Colon (tissue), 2 donors: ENCODE measurements at regions not wholly inside any gene's neighbourhood (a gene's known extent, or its start where the extent isn't known, plus 50 kb on each side); places are given as distances from the start of the nearest gene placed in this dataset.

ENCODE experiments used
- FAIRE-seq: peaks from 2 replicates; lab custom pipeline; 2012; peaks lifted over from hg19 to GRCh38; lab: Jason Lieb, UNC
- donor health status: control.
- donor health status: control.

DNA sequence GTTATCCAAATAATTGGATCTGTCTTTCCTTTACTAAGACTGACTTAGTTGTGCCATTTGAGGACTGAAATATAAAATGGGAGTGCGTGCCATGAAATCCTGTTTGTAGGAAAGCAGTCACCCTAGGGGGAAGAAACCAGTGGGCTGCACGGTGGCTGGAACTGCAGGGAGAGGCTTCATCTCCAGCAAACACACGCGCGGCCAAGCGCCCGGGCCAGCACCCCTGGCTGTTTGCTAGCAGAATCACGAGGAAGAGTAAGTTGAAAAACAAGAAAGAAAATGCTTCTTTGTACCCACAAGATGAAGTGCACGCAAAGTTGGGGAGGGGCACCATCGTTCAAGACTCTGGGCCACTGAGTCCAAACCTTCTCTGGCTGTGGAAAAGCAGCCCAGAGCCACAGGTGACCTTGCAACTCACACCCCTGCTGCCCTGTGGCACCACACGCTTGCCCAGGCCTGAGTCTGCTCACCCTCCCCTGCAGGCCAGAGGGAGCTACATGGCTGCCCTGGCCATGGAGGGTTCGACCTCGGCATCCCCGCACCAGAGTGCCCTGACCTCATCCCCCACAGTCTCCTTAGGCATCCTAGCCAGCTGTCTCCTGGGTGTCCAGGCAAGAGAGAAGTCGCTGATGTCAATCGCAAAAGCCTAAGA lies 55.2 kb downstream of the IRX2 start:
- FAIRE-seq, result no peak

DNA sequence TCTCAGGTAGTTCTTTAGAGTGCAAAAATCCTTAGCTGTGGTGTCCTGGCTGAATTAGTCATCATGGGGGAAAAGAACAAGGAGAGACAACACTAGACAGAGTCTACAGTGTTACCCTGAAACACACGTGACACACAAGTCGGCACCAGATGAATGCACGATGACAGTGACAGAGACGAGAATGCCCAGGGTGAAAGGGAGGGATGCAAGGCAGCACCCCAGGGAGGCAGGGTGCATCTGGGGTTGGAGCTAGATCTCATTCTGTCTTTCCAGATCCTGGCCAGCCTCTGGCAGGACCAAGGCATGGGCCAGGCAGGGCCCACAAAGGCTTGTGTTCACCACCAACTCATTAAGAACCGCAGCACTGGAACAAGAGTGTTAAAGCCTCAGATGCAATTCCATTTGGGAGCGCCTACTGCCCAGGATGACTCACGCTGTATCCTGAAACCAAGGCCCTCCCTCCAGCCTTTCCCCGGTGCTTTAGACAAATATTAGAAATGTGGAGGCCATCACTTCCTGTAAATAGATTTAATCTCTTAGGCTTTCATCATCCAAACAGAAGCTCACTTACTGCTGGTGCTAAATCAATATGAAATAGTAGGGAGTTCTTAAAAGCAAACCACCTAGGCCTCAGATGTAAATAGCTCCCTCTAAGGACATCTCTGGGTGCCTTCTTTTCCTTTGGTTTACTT lies 56.1 kb downstream of the IRX2 start:
- FAIRE-seq, result no peak

DNA sequence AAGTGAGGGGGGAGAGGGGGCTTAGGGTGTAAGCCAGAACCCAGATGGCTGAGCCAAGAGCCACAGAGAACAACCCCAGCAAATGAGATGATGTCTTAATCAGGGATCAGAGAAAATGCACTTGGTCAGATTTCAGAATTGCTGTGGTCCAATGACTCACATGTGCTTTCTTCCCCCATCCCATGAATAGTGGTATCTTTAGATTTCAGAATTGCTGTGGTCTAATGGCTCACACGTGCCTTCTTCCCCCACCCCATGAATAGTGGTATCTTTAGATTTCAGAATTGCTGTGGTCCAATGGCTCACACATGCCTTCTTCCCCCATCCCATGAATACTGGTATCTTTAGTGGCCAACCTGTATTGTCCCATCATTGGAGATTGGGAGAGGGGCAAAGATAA lies 59.9 kb downstream of the IRX2 start:
- FAIRE-seq, result no peak

DNA sequence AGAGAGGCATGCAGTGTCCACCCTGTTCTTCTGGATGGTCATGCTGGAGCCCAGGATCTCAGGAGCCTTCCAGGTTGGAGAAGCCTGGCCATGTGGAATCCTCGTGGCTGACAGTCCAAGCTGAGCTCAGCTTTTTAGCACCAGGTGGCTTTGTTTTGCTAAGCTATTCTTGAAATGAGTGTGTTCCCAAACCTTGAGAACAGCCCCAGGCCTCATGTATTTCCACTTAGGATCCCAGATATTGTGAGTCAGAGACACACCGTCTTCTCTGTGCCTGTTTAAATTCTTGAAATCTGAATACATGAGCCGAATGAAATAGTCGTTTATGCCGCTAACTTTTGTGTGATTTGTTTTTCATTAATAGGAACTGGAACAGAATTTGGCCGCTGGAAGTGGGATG lies 61.2 kb downstream of the IRX2 start:
- FAIRE-seq, result no peak

DNA sequence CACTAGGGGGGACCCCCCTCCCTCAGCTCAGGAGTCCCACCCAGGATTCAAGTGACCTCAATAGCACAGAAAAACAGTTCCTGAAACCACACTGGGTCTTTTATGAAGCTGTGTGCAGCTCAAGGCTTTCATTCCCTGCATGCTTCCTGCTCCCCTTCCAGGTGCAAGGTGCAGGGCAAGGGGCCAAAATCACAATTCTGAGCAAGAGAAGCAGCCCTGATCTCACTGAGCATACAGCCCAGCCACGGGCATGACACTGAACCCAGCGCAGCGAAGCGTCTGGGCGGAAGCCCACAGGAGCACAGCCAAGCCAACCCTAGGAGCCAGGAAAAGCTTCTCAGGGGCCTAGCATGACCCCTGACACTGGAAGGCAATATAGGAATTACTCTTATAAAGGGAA lies 62.9 kb downstream of the IRX2 start:
- FAIRE-seq, result no peak

DNA sequence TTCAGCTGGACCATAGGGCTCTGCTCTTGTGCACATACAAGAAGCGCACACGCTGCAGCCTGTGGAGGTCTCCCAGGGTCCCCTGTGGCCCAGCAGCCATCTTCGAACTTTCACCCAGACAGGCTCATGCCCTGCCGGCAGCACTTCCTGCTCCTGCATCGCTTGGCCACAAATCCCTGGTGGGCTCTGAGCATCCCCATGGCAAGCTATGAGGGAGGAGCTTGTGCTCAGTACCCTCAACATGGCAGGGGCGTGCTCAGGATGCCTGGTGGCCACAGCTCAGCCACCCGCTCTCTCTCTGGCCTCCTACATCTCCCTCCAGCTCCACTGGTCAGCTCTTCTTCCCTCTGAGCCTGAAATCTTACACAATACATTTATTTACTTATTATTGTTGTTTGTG lies 63.7 kb downstream of the IRX2 start:
- FAIRE-seq, result no peak

DNA sequence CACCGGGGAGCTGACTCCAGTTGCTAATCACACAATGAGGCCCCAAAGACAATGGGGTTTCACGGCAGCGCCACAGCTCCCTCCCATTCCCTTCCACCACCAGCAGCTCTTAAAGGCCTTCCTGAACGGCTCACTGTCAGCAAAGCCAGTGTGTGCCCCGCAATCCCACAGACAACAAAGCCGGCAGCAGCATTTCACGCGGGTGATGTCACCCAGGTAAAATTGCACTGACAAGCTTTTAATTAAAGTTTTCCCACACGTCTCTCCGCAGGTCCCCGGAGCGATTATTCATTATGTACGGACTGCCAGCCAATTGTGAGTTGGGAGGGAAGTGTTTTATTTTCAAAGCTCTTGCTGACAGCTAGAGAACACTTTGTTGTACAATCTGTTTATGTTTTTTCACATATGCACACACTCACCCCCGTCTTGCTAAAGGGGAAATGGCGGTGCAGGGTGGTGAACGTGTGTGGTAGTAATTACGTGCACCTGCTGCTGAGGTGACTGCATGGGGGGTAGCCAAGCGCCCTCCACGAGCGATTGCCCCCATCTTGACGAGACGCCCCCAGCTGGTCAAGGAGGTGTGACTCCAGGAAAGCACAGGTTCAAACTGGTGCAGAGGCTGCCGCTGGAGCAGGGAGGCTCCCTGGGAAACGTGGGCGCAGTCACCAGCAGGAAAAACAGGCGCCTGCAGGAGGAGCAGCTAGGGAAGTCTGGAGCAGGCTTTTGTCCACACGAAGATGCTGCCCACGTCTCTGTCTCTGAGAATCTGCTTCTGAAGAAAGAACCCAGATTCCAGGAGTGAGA lies 65.0 kb downstream of the IRX2 start:
- FAIRE-seq, result no peak

DNA sequence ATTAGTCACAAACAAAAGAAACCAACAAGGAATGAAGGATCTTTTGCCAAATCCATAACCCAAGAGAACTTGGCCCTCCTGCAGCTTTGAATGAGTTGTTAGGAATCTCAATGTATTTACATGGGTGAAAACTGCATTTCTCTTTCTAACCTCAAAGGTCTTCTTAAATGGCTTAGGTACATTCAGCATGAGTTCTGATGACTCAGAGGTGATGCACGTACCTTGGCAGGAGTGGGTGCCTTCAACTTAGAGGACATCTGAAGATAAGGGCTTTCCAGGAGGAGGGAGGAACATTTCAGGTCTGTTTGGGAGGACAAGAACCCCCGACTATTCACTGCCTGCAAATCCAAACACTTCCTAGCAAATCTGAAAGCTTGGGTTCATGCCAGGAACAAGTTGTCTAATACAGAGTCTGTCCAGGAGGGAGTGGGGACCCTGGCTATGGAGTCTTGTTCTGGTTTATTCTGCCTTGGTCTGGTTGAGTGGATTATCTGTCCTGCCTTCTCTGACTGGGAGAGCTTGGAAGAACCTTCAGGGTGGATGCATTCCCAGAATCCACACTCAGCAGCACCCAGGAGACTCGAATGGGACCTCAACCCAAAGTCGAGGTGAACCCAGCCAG lies 65.7 kb downstream of the IRX2 start:
- FAIRE-seq, result no peak

DNA sequence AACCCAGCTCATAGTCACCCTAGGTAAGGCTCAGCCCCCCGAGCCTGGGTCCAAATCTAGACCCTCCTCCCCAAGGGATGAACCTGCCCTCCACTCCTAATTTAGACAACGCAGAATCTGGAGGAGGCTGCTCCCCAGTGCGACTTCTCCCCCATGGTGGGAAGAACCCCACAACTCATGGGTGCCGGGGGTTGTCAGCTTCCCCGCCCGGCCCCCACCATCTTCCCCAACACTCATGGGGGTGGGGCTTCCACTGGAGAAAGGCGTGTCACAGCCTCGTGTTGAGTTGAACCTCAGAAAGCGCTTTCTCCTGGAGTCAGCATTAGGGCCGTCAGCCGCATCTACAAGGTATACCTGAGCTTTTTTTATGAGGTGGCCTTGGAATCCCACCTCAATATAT lies 66.9 kb downstream of the IRX2 start:
- FAIRE-seq, result no peak

DNA sequence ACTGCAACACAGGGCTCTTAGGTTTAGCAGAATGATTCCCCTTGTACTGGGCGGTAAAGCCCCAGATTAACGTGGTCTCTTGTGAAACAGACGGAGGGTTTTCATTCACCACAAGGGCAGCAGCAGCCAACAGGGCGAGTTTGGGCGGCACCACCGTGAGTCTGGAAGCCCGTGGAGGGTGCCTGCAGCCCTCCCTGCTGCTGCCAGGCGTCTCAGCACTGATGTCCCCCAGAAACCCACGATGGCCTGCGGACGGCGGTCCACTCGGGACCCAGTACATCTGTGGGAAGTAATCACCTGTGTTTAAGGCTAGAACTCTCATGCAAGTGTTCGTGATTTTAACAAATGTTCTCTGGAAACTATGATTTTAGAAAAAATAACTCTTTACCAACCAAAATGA lies 67.8 kb downstream of the IRX2 start:
- FAIRE-seq, result no peak

DNA sequence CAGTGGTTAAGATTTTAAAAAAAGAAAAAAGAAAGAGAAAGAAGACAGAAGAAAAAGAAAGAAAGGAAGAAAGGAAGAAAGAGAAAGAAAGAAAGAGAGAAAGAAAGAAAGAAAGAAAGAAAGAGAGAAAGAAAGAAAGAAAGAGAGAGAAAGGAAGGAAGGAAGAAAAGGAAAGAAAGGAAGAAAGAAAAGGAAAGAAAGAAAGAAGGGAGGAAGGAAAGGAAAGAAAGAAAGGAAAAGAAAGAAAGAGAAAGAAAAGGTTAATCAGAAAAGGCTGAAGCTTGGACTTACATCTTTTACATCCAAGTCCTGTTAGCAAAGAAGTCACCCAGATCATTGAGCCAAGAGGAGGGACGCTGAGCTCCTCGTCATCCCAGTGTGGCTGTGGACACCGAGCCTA lies 70.0 kb downstream of the IRX2 start:
- no peak for FAIRE-seq

DNA sequence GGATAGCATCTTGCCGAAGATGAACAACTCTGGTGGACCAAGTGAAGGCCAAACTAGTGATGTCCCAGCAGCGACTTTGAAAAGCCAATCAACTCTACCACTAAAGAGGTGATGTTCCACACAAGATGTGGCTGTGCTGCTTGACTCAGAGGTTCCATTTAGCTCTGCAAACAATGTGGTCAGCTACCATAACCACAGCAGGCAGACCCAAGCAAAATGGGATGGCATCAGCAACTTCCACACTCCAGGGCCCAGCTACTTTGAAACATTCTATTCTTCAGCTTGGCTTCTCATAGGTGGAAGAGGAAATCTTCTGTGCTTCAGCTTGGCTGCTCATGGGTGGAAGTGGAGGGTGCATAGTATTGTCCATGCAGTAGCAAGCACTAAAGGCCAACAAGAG lies 70.5 kb downstream of the IRX2 start:
- no peak for FAIRE-seq

DNA sequence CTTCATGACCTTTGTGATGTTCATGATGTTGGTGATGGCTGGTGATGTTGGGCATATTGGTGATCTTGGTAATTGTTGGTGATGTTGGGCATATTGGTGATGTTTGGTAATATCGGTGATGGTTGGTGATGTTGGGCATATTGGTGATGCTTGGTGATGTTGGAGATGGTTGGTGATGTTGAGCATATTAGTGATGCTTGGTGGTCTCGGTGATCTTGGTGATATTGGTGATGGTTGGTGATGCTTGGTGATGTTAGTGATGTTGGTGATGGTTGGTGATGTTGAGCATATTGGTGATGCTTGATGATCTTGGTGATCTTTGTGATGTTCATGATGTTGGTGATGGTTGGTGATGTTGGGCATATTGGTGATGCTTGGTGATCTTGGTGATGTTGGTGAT lies 73.8 kb downstream of the IRX2 start:
- no peak for FAIRE-seq

DNA sequence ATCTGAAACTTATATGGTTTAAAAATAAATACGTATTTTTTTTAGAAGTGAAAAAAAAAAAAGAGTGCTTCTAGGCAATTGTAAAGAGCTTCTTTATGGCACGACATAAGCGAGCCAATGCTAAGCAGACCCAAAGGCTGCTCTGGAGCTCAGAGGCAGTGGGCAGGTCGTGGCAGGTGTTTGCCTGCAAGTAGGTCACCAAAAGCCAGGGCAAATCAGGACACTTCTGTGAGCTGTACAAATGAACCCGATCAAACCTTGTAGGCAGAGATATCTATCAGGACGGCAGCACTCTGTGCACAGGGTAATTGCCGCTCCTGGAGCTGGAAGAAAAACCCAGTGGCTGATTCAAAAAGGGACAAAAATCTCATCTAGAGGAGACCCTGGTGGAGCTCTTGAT lies 75.9 kb downstream of the IRX2 start:
- FAIRE-seq, result no peak

DNA sequence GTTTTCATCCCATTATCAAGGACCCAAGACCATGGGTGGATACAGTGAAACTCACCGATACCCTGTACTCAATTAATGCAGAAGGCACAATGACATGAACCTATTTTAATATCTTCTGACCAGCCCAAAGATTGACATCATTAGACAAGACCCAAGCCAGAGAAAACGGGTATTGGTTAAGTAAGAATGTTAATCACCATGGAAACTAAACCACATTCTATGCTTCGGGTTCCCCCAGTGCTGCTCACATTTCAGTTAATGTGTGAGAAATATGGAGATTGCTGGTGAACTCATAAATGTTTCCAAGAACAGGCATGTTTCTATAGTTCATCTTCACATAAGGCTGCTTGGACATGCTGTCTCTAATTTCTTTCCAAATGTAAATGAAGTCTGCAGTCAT lies 77.0 kb downstream of the IRX2 start:
- no peak for FAIRE-seq

DNA sequence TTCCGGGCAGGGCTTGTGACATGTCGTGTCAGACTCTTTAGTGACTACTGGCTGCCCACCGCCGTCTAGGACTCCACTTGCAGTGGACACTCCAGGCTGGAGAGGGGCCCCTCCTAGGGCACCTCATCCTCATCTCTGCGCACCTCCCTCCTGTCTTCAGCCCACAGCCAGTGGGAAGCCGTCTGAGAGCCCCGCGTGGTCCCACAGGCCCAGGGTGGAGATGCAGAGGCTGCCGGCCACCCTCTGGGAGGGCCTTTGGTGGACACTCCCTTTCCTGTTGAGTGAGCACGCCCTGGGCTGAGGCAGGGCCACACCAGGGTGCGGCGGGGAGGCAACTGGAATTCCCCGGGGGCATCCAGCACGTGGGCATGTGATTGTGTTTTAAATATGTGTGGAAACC lies 80.5 kb downstream of the IRX2 start:
- no peak for FAIRE-seq

DNA sequence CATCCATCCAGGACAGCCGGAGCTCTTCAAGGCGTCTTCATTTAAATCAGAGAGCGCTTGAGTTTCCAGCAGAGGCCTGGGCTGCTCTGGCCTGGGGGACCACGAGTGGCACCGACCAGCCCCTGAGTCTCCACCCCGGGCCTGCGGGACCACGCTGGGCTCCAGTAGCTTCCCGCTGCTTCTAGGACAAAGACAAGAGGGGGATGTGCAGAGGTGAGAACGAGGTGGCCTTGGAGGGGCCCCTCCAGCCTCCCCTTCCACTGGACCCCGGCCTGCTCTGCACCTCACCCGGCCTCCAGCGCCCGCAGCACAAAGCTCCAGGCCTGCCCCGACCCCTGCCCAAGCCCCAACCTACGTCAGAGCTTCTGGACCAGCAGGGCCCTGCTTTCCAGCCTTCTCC lies 81.6 kb downstream of the IRX2 start:
- no peak for FAIRE-seq

DNA sequence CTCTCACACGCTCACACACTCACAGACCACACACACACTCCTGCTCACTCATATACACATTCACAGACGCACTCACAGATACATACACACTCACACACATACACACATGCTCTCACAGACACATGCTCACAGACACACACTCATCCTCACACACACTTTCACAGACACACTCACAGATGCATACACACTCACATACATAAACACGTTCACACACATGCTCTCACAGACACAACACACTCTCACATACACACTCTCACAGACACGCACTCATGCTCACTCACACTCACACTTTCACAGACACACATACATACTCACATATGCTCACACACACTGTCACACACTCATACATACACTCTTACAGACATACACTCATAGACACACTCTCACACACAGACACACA lies 82.2 kb downstream of the IRX2 start:
- FAIRE-seq, result no peak

DNA sequence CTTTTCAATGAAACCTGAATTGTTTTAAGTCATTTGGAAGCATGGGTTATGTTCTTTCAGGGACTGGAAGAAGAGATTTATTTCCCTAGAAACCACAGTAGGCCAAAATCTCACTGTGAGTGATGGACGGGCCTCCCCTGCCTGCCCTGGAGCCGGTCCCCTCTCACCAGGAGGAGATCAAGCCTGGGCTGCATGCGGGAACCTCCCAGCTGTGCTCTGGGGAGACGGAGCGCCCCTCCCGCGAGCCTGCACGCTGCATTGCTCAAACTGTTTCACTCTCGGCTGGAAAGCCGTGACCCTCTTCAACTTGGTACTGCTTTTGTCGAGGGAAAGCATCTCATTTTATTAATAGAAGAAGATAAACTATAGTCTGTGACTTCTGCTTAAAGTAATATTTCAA lies 85.4 kb downstream of the IRX2 start:
- no peak for FAIRE-seq

DNA sequence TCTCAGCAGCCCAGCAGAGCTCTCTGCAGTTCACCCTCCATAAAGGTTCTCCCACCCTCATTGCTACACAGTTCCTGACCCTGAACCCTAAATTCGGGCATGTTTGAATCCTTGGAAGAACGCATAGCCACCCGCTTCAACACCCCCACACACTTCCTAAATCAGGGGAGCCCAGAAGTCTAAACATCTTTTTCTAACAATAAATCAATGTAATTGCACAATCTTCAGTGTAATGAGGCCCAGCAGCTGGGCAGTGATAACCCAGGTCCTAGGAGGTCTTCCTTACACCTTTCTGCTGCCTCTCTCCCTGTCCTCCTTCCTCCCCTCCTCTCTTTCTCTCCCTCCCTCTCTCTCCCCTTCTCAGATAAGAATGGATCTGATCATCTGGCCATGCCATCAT lies 88.0 kb downstream of the IRX2 start:
- no peak for FAIRE-seq

DNA sequence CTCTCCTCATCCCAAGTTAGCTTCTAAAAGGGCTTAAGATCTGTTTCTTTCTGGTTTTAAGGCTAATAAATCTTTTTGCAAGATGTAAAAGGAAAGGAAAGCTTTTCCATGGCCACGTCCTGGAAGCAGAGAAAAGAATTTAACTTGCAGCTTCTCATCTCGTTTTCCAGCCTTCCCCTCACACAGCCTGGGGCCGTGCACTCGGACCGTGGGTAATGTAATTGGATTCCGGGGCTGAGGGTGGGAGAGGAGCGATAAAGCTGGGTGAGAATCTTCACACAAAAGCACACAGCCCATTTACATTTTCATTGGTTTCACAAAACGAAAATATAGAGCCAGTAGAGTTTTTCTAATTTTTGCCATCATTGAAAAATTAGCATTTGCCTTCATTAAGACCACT lies 91.2 kb downstream of the IRX2 start:
- FAIRE-seq, result no peak

DNA sequence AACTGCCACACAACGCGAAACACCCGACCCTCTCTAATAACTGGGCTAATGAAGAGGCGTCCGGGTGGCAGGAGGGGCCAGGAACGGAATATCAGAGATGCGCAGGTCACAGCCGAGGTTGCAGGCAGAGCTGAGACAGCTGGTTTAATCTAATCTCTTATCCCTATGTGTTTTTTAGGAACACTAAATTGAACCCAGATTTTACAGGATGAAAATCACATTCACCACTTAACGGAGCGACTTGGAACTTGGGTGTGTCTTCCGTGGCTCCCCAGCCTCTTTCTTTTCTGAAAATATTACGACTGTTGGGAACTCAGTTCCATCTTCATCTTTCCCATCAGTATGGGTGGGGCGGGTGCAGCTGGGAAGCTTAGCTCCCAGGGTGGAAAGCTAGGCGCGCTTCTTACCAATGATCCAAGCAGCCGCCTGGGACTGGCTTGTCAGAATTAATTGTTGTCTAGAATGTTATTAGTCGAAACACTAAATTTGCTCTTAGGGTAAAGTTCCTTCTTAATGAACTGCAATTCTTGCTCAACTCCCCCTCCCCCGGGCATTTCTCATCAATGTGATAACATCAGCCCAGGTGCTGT lies 92.5 kb downstream of the IRX2 start:
- no peak for FAIRE-seq

DNA sequence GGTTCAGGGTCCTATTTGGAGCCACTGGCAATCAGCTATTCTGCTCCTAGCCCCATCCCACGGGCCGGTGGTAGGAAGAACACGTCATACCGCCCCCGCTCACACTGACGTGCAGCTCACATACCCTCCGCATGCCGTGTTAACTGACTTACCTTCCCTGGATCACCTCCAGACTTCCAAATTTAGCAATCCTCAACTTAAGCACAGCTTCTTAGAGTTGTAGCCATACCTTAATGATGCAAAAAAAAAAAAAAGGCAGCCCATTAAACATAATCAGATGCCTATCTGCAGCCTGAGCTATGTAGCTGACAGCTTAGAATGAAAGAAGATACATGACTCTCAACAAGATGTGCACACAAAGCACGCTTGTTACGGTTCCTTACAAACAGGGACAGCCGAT lies 93.0 kb downstream of the IRX2 start:
- no peak for FAIRE-seq
